ENCODE measurements at regions not wholly inside any gene's neighbourhood (a gene's known extent, or its start where the extent isn't known, plus 50 kb on each side); places are given as distances from the start of the nearest gene placed in this dataset.
A peak's percentile ranks its signal among the peaks of the same experiment; 100 is the strongest.

DNA sequence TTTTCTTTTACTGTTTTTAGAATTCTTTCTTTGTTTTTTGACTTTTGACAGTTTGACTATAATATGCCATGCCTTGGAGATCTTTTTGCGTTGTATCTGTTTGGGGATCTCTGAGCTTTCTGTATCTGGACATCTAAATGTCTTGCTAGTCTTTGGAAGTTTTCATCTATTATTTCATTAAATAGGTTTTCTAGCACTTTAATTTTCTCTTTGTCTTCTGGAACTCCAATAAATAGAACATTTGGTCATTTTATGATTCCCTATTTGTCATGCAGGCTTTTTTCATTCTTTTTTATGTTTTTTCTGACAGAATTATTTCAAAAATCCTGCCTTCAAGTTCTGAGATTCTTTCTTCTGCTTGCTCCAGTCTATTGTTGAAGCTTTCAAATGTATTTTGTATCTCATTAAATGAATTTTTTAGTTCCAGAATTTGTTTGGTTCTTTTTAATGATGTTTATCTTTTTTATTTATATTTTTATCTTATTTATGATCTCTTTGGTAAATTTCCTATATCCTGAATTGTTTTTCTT is 201.4 kb downstream of the CHD9NB start:
- TF ChIP-seq ZNF703 (CRISPR knock-in tag; IDR thresholded peaks at IDR 0.05; ENCODE audit: borderline replicate concordance) = no peak
- no peak for TF ChIP-seq TBX3 (IDR thresholded peaks at IDR 0.05; ENCODE audit: borderline replicate concordance)
- peak; percentile 95 for TF ChIP-seq ZNF160 (CRISPR knock-in tag; IDR thresholded peaks at IDR 0.05)
- Histone ChIP-seq H3K4me1 (ENCODE audit: insufficient read depth, low read length) (no peaks in the 10 kb centered on the region), H3K9ac (ENCODE audit: insufficient read depth, low read depth, low read length) (no peak overlapping the region), H3K27me3 (ENCODE audit: control insufficient read depth in 1 of 2, insufficient read depth in 2 of 2, low read length in 2 of 2) (no peaks in the 10 kb centered on the region), H3K9me3 (ENCODE audit: low read length) (peaks cover 26% of the 10 kb centered on the region), H3K79me2 (ENCODE audit: insufficient read depth, low read length) (no peaks in the 10 kb centered on the region), H4K20me1 (ENCODE audit: insufficient read depth, low read length) (no peaks in the 10 kb centered on the region), H2AFZ (ENCODE audit: low read length) (no peak overlapping the region), H3K4me3 (replicated peaks in 1 of 3; ENCODE audit: insufficient read depth in 1 of 3, low read depth in 2 of 3, low read length in 3 of 3) (no peak overlapping the region), H3K4me2 (ENCODE audit: low read depth, low read length) (no peak overlapping the region), H3K36me3 (replicated peaks in 1 of 2; ENCODE audit: control insufficient read depth in 1 of 2, insufficient read depth in 2 of 2, low read length in 2 of 2) (no peaks in the 10 kb centered on the region), H3K27ac (ENCODE audit: extremely low read length, insufficient read depth, low read length) (no peak overlapping the region)
- ChIA-PET CTCF (ENCODE audit: low intra/inter-chr PET ratio, low total read pairs) (no interaction called here), POLR2A (no interaction called here)
- intact Hi-C loops (cut with micrococcal nuclease; ENCODE audit: unreplicated experiment) (no loop called here), in situ Hi-C loops (cut with HindIII; ENCODE audit: extremely low pct_ligation_motif_present, low pct_unique_long_range_greater_than_20kb) (loop anchor here (25.0 kb wide), 1 partner anchor 414 kb away; no protein-coding TSS in a partner anchor)
- no TSS peak for BruUV-seq (replicated peaks)
- no peak for FAIRE-seq
- DNase-seq (ENCODE audit: low spot score) = no peak
- ATAC-seq = no peak
- 0% methylated on average over 1 of the region's 1 CpG for WGBS (ENCODE audit: low lambda C conversion rate)

DNA sequence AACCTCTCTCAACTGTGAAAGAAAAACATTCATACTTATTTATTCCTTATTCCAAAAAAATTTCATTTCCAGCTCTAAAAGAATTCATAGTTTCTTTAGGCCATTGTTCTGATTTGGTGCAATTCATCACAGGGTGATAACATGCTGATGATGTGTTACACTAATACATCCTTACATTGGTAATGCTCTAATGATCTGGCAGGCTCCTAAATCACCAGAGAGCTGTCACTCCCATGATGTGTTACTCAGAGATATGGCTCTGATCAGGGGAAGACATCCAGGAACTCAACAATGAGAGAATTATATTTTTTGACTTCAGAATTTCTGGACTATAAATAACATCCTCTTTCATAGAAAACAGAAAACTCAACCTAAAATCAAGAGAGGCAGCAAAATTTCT is 209.3 kb downstream of the CHD9NB start:
- ATAC-seq (no peak), FAIRE-seq (no peak), DNase-seq (ENCODE audit: low spot score) (no peak)
- ChIA-PET POLR2A (no interaction called here), CTCF (ENCODE audit: low intra/inter-chr PET ratio, low total read pairs) (no interaction called here)
- H3K9ac ChIP-seq (ENCODE audit: insufficient read depth, low read depth, low read length) = no peak overlapping the region
- H3K27ac ChIP-seq (ENCODE audit: extremely low read length, insufficient read depth, low read length) = no peak overlapping the region
- peaks cover 2 to 6% of the 10 kb centered on the region in 2 experiments; a peak in 1 of 5 replicates for H3K27me3 ChIP-seq (ENCODE audit: control insufficient read depth in 1 of 2, insufficient read depth in 2 of 2, low read length in 2 of 2)
- in situ Hi-C loops (cut with HindIII; ENCODE audit: extremely low pct_ligation_motif_present, low pct_unique_long_range_greater_than_20kb) = no loop called here
- H3K4me3 ChIP-seq (replicated peaks in 1 of 3; ENCODE audit: insufficient read depth in 1 of 3, low read depth in 2 of 3, low read length in 3 of 3) = no peak overlapping the region
- H3K4me1 ChIP-seq (ENCODE audit: insufficient read depth, low read length) = no peaks in the 10 kb centered on the region
- no TSS peak for BruUV-seq (replicated peaks)
- H4K20me1 ChIP-seq (ENCODE audit: insufficient read depth, low read length) = no peaks in the 10 kb centered on the region
- no peak overlapping the region for H3K4me2 ChIP-seq (ENCODE audit: low read depth, low read length)
- intact Hi-C loops (cut with micrococcal nuclease; ENCODE audit: unreplicated experiment) = no loop called here
- H3K36me3 ChIP-seq (replicated peaks in 1 of 2; ENCODE audit: control insufficient read depth in 1 of 2, insufficient read depth in 2 of 2, low read length in 2 of 2) = no peaks in the 10 kb centered on the region
- H3K79me2 ChIP-seq (ENCODE audit: insufficient read depth, low read length) = no peaks in the 10 kb centered on the region
- H2AFZ ChIP-seq (ENCODE audit: low read length) = no peak overlapping the region
- H3K9me3 ChIP-seq (ENCODE audit: low read length) = no peaks in the 10 kb centered on the region
- no peak for TF ChIP-seq KLF6 (CRISPR knock-in tag; IDR thresholded peaks at IDR 0.05)
- no peak for TF ChIP-seq RFXAP (CRISPR knock-in tag; IDR thresholded peaks at IDR 0.05; ENCODE audit: borderline replicate concordance)
- no peak for TF ChIP-seq ZNF138 (CRISPR knock-in tag; IDR thresholded peaks at IDR 0.05; ENCODE audit: low read depth)
- no peak for TF ChIP-seq MYC (CRISPR knock-in tag; IDR thresholded peaks at IDR 0.05; ENCODE audit: borderline replicate concordance)
- TF ChIP-seq ZSCAN25 (CRISPR knock-in tag; IDR thresholded peaks at IDR 0.05) = no peak
- TF ChIP-seq, protein P1, sequence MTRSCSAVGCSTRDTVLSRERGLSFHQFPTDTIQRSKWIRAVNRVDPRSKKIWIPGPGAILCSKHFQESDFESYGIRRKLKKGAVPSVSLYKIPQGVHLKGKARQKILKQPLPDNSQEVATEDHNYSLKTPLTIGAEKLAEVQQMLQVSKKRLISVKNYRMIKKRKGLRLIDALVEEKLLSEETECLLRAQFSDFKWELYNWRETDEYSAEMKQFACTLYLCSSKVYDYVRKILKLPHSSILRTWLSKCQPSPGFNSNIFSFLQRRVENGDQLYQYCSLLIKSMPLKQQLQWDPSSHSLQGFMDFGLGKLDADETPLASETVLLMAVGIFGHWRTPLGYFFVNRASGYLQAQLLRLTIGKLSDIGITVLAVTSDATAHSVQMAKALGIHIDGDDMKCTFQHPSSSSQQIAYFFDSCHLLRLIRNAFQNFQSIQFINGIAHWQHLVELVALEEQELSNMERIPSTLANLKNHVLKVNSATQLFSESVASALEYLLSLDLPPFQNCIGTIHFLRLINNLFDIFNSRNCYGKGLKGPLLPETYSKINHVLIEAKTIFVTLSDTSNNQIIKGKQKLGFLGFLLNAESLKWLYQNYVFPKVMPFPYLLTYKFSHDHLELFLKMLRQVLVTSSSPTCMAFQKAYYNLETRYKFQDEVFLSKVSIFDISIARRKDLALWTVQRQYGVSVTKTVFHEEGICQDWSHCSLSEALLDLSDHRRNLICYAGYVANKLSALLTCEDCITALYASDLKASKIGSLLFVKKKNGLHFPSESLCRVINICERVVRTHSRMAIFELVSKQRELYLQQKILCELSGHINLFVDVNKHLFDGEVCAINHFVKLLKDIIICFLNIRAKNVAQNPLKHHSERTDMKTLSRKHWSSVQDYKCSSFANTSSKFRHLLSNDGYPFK (CRISPR knock-in tag; IDR thresholded peaks at IDR 0.05; ENCODE audit: borderline replicate concordance) = no peak
- no peak for TF ChIP-seq ZNF75D (CRISPR knock-in tag; IDR thresholded peaks at IDR 0.05; ENCODE audit: borderline replicate concordance)
- TF ChIP-seq, protein P2, sequence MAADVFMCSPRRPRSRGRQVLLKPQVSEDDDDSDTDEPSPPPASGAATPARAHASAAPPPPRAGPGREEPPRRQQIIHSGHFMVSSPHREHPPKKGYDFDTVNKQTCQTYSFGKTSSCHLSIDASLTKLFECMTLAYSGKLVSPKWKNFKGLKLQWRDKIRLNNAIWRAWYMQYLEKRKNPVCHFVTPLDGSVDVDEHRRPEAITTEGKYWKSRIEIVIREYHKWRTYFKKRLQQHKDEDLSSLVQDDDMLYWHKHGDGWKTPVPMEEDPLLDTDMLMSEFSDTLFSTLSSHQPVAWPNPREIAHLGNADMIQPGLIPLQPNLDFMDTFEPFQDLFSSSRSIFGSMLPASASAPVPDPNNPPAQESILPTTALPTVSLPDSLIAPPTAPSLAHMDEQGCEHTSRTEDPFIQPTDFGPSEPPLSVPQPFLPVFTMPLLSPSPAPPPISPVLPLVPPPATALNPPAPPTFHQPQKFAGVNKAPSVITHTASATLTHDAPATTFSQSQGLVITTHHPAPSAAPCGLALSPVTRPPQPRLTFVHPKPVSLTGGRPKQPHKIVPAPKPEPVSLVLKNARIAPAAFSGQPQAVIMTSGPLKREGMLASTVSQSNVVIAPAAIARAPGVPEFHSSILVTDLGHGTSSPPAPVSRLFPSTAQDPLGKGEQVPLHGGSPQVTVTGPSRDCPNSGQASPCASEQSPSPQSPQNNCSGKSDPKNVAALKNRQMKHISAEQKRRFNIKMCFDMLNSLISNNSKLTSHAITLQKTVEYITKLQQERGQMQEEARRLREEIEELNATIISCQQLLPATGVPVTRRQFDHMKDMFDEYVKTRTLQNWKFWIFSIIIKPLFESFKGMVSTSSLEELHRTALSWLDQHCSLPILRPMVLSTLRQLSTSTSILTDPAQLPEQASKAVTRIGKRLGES (CRISPR knock-in tag; IDR thresholded peaks at IDR 0.05; ENCODE audit: borderline replicate concordance) = no peak
